WTC11 (cell line): ENCODE measurements at regions not wholly inside any gene's neighbourhood (a gene's known extent, or its start where the extent isn't known, plus 50 kb on each side); places are given as distances from the start of the nearest gene placed in this dataset.

ENCODE experiments used
- ATAC-seq: fragments of 200-7000 bp; cut with Tn5 transposase; 2 replicates; pipeline ENCODE4 v1.10.0; 2021; ENCODE audit warnings: mild to moderate bottlenecking, moderate library complexity
- CTCF ChIA-PET: fragments of 300-600 bp; sonication (Branson Sonifier 250); formaldehyde crosslinking; loops from one replicate; lab custom pipeline; 2021; ENCODE audit warnings: antibody characterized with exemption; lab: Charles Lee
- POLR2A ChIA-PET: fragments of 350-600 bp; sonication (Branson Sonifier 250); formaldehyde crosslinking; loops from one replicate; lab custom pipeline; 2021; ENCODE audit warnings: antibody characterized with exemption; lab: Charles Lee
- DNase-seq: peaks from one replicate; pipeline ENCODE4 v3.0.0; 2021; ENCODE audit warnings: low spot score
- H3K27ac Mint-ChIP-seq: 2 replicates; pipeline ENCODE4 v1.8.0; 2021; ENCODE audit warnings: mixed read lengths
- H3K27me3 Mint-ChIP-seq: 2 replicates; pipeline ENCODE4 v1.8.0; 2021; ENCODE audit warnings: low read depth, mild to moderate bottlenecking, moderate library complexity, mixed read lengths
- H3K36me3 Mint-ChIP-seq: 2 replicates; pipeline ENCODE4 v1.8.0; 2021; ENCODE audit warnings: mixed read lengths
- H3K4me1 Mint-ChIP-seq: 2 replicates; pipeline ENCODE4 v1.8.0; 2022; ENCODE audit warnings: mixed read lengths
- H3K4me3 Mint-ChIP-seq: 2 replicates; pipeline ENCODE4 v1.8.0; 2021; ENCODE audit warnings: mild to moderate bottlenecking, moderate library complexity, mixed read lengths
- H3K9me3 Mint-ChIP-seq: 2 replicates; pipeline ENCODE4 v1.8.0; 2021; ENCODE audit warnings: mixed read lengths
- AR ChIP-seq: fragments of 250-450 bp; sonication (Bioruptor Pico); IDR thresholded peaks from 2 replicates; pipeline ENCODE4 v1.9.0; 2021; ENCODE audit warnings: mild to moderate bottlenecking
- ATF6 ChIP-seq: sonication (generic); formaldehyde crosslinking; IDR thresholded peaks from 2 replicates; pipeline ENCODE4 v1.8.1; 2023; ENCODE audit warnings: mild to moderate bottlenecking, missing genetic modification reagents
- CREM ChIP-seq: sonication (generic); formaldehyde crosslinking; IDR thresholded peaks from 2 replicates; pipeline ENCODE4 v1.8.1; 2022; ENCODE audit warnings: mild to moderate bottlenecking, missing genetic modification reagents, moderate library complexity
- E2F1 ChIP-seq: sonication (generic); formaldehyde crosslinking; IDR thresholded peaks from 2 replicates; pipeline ENCODE4 v1.8.0; 2022; ENCODE audit warnings: mild to moderate bottlenecking, missing genetic modification reagents
- FOXJ3 ChIP-seq: sonication (generic); formaldehyde crosslinking; IDR thresholded peaks from 2 replicates; pipeline ENCODE4 v1.9.0; 2021; ENCODE audit warnings: missing genetic modification reagents, mild to moderate bottlenecking, borderline replicate concordance
- FOXP1 ChIP-seq: sonication (generic); formaldehyde crosslinking; IDR thresholded peaks from 2 replicates; pipeline ENCODE4 v1.8.0; 2022; ENCODE audit warnings: missing genetic modification reagents, mild to moderate bottlenecking, moderate library complexity, borderline replicate concordance
- GABPB1 ChIP-seq: sonication (generic); formaldehyde crosslinking; IDR thresholded peaks from 2 replicates; pipeline ENCODE4 v1.8.1; 2023; ENCODE audit warnings: mild to moderate bottlenecking, missing genetic modification reagents
- MYBL2 ChIP-seq: sonication (generic); formaldehyde crosslinking; IDR thresholded peaks from 2 replicates; pipeline ENCODE4 v1.8.1; 2023; ENCODE audit warnings: mild to moderate bottlenecking, moderate library complexity, missing genetic modification reagents
- NR3C1 ChIP-seq: sonication (generic); formaldehyde crosslinking; conservative IDR thresholded peaks from 2 replicates; pipeline ENCODE4 v1.8.1; 2023; ENCODE audit warnings: low read depth, mild to moderate bottlenecking, missing genetic modification reagents
- PRDM15 ChIP-seq: sonication (generic); formaldehyde crosslinking; IDR thresholded peaks from 2 replicates; pipeline ENCODE4 v1.8.0; 2022; ENCODE audit warnings: missing genetic modification reagents
- PRRX2 ChIP-seq: fragments of 250-450 bp; sonication (Bioruptor Pico); IDR thresholded peaks from 2 replicates; pipeline ENCODE4 v1.8.0; 2021; ENCODE audit warnings: mild to moderate bottlenecking
- RELA ChIP-seq: sonication (generic); formaldehyde crosslinking; IDR thresholded peaks from 2 replicates; pipeline ENCODE4 v1.8.1; 2022; ENCODE audit warnings: missing genetic modification reagents, mild to moderate bottlenecking, borderline replicate concordance
- ZBTB43 ChIP-seq: sonication (generic); formaldehyde crosslinking; IDR thresholded peaks from 2 replicates; pipeline ENCODE4 v1.8.1; 2023; ENCODE audit warnings: mild to moderate bottlenecking, missing genetic modification reagents
- ZNF317 ChIP-seq: sonication (generic); formaldehyde crosslinking; IDR thresholded peaks from 2 replicates; pipeline ENCODE4 v1.8.1; 2023; ENCODE audit warnings: low read depth, mild to moderate bottlenecking, moderate library complexity, missing genetic modification reagents, borderline replicate concordance
- ZNF416 ChIP-seq: fragments of 250-450 bp; sonication (Bioruptor Pico); IDR thresholded peaks from 2 replicates; pipeline ENCODE4 v1.9.0; 2021; ENCODE audit warnings: mild to moderate bottlenecking, inconsistent platforms
- ZNF512 ChIP-seq: sonication (generic); formaldehyde crosslinking; IDR thresholded peaks from 2 replicates; pipeline ENCODE4 v1.8.1; 2022; ENCODE audit warnings: missing genetic modification reagents, borderline replicate concordance

GRCh38 chr15:87734571-87735373, 521.8 kb downstream of the NTRK3 start (continued):
- no peak for TF ChIP-seq AR (CRISPR knock-in tag)

- no peak for TF ChIP-seq GABPB1
- no peak for TF ChIP-seq MYBL2
- TF ChIP-seq E2F1: no peak
- TF ChIP-seq ATF6 (CRISPR knock-in tag): no peak
- no peak for TF ChIP-seq CREM (CRISPR knock-in tag)
- no peak for TF ChIP-seq PRRX2 (CRISPR knock-in tag)
- TF ChIP-seq RELA (CRISPR knock-in tag): no peak
- TF ChIP-seq PRDM15 (CRISPR knock-in tag): no peak
- no peak for TF ChIP-seq ZNF512 (CRISPR knock-in tag)
- TF ChIP-seq FOXP1 (CRISPR knock-in tag): no peak
- TF ChIP-seq ZBTB43 (CRISPR knock-in tag): no peak
- no peak for TF ChIP-seq NR3C1 (CRISPR knock-in tag)
- no peak for TF ChIP-seq ZNF317 (CRISPR knock-in tag)
- TF ChIP-seq ZNF416 (CRISPR knock-in tag): no peak
- TF ChIP-seq FOXJ3 (CRISPR knock-in tag): no peak
- DNase-seq: no peak
- H3K36me3 Mint-ChIP-seq: no peaks in the 10 kb centered on the region
- no peak overlapping the region for H3K4me3 Mint-ChIP-seq
- no peaks in the 10 kb centered on the region for H3K27me3 Mint-ChIP-seq
- no peaks in the 10 kb centered on the region for H3K9me3 Mint-ChIP-seq
- POLR2A ChIA-PET: no interaction called here
- CTCF ChIA-PET: no interaction called here
- ATAC-seq: no peak
- peaks cover 2% of the 10 kb centered on the region; the same call in 1 of the 2 replicates for H3K4me1 Mint-ChIP-seq
- peak overlapping the region; percentile 42; the same call in 1 of the 2 replicates for H3K27ac Mint-ChIP-seq
Measured at GRCh38 chr15:87733977-87734376, 522.6 kb downstream of the NTRK3 start.
